ENCODE measurements at regions not wholly inside any gene's neighbourhood (a gene's known extent, or its start where the extent isn't known, plus 50 kb on each side); places are given as distances from the start of the nearest gene placed in this dataset.

GRCh38 chr6:43934803-43935602 lies 165.0 kb downstream of the VEGFA start:
- TF ChIP-seq CTCF (IDR thresholded peaks at IDR 0.05; ENCODE audit: insufficient read depth, low read length, poor library complexity, severe bottlenecking) = no peak
- no peak for DNase-seq (ENCODE audit: low read depth)
- no peaks in the 10 kb centered on the region for H3K36me3 ChIP-seq (ENCODE audit: control insufficient read depth, insufficient read depth, low read length)
- no peak overlapping the region for H3K4me3 ChIP-seq (ENCODE audit: low read depth, low read length)
- no peaks in the 10 kb centered on the region for H3K27me3 ChIP-seq (ENCODE audit: control insufficient read depth, insufficient read depth, low read length)

- Histone ChIP-seq H3K36me3 (ENCODE audit: control insufficient read depth, insufficient read depth, low read length) (no peaks in the 10 kb centered on the region), H3K4me3 (ENCODE audit: low read depth, low read length) (no peak overlapping the region), H3K27me3 (ENCODE audit: control insufficient read depth, insufficient read depth, low read length) (no peaks in the 10 kb centered on the region)
- no peak for TF ChIP-seq CTCF (IDR thresholded peaks at IDR 0.05; ENCODE audit: insufficient read depth, low read length, poor library complexity, severe bottlenecking)
- DNase-seq (ENCODE audit: low read depth) = no peak
Observed at GRCh38 chr6:43934183-43934802, 164.3 kb downstream of the VEGFA start.

- no peak for DNase-seq (ENCODE audit: low read depth)
- Histone ChIP-seq H3K27me3 (ENCODE audit: control insufficient read depth, insufficient read depth, low read length) (no peaks in the 10 kb centered on the region), H3K36me3 (ENCODE audit: control insufficient read depth, insufficient read depth, low read length) (no peaks in the 10 kb centered on the region), H3K4me3 (ENCODE audit: low read depth, low read length) (no peak overlapping the region)
- no peak for TF ChIP-seq CTCF (IDR thresholded peaks at IDR 0.05; ENCODE audit: insufficient read depth, low read length, poor library complexity, severe bottlenecking)
Observed at GRCh38 chr6:43933148-43933885, 163.3 kb downstream of the VEGFA start.

GRCh38 chr6:43932259-43933147 lies 162.5 kb downstream of the VEGFA start:
- H3K36me3 ChIP-seq (ENCODE audit: control insufficient read depth, insufficient read depth, low read length) = no peaks in the 10 kb centered on the region
- DNase-seq (ENCODE audit: low read depth) = no peak
- no peak overlapping the region for H3K4me3 ChIP-seq (ENCODE audit: low read depth, low read length)
- no peak for TF ChIP-seq CTCF (IDR thresholded peaks at IDR 0.05; ENCODE audit: insufficient read depth, low read length, poor library complexity, severe bottlenecking)
- no peaks in the 10 kb centered on the region for H3K27me3 ChIP-seq (ENCODE audit: control insufficient read depth, insufficient read depth, low read length)

- Histone ChIP-seq H3K27me3 (ENCODE audit: control insufficient read depth, insufficient read depth, low read length) (no peaks in the 10 kb centered on the region), H3K36me3 (ENCODE audit: control insufficient read depth, insufficient read depth, low read length) (no peaks in the 10 kb centered on the region), H3K4me3 (ENCODE audit: low read depth, low read length) (no peak overlapping the region)
- TF ChIP-seq CTCF (IDR thresholded peaks at IDR 0.05; ENCODE audit: insufficient read depth, low read length, poor library complexity, severe bottlenecking) = no peak
- DNase-seq (ENCODE audit: low read depth) = no peak
Observed at GRCh38 chr6:43931201-43931600, 161.2 kb downstream of the VEGFA start.
